ENCODE measurements at regions not wholly inside any gene's neighbourhood (a gene's known extent, or its start where the extent isn't known, plus 50 kb on each side); places are given as distances from the start of the nearest gene placed in this dataset.

DNA sequence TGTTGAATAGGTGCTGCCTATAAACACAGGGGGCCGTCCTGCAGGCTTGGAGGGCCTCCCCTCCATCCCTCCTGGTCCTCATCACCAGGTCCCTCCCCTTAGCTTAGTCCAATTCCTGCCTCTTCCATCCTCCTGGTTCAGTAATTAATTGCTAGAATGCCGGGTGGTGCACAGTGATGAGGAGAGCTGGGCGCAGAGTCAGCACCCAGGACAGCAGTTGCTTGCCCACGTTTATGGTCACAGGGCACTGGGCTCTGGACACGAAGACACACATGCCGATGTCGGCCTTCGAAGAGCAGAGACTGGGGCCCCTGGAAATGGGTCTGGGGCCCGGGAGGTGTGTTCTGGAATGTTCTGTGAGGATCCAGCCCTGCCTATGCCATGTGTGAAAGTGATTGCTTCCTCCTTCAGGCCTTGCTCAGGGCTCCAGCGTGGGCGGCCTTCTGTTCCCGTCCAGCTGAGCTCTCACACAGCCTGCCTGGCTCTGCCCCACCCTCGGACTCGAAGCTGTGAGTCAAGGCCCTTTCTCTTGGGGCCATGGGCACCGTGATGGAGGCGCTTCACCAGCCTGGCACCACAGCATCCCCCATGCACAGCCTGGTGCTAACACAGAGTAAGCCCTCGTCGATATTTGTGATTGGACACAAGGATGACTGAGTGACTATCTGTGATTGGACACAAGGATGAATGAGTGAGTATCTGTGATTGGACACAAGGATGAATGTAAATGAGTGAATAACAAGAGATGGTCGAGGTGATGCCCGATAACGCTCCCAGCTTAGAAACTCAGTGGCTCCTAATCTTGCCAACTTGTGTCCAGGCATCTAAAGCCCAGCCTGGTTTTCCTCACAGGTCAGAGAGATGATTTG lies 884.7 kb downstream of the BRD1 start:
- TF ChIP-seq POLR2A (IDR thresholded peaks at IDR 0.05), result no peak
- TF ChIP-seq EP300 (IDR thresholded peaks at IDR 0.05), result no peak
- peak in 1 of 2 donors; percentile 21 for DNase-seq
- no peak overlapping the region for H3K4me3 ChIP-seq
- no peak overlapping the region for H3K27ac ChIP-seq
- intact Hi-C loops (cut with DNase I; ENCODE audit: low total_unique reads), result no loop called here
- 62 to 82% (median 71%) methylated on average over 9 to 21 of the region's 21 CpGs for WGBS, 5 donors
- no peaks in the 10 kb centered on the region for H3K36me3 ChIP-seq
- H3K27me3 ChIP-seq, result peaks cover 0 to 39% (median 0%) of the 10 kb centered on the region in 3 donors
- no peaks in the 10 kb centered on the region for H3K4me1 ChIP-seq
- H3K9me3 ChIP-seq, result peaks cover 0 to 6% (median 0%) of the 10 kb centered on the region in 4 donors

DNA sequence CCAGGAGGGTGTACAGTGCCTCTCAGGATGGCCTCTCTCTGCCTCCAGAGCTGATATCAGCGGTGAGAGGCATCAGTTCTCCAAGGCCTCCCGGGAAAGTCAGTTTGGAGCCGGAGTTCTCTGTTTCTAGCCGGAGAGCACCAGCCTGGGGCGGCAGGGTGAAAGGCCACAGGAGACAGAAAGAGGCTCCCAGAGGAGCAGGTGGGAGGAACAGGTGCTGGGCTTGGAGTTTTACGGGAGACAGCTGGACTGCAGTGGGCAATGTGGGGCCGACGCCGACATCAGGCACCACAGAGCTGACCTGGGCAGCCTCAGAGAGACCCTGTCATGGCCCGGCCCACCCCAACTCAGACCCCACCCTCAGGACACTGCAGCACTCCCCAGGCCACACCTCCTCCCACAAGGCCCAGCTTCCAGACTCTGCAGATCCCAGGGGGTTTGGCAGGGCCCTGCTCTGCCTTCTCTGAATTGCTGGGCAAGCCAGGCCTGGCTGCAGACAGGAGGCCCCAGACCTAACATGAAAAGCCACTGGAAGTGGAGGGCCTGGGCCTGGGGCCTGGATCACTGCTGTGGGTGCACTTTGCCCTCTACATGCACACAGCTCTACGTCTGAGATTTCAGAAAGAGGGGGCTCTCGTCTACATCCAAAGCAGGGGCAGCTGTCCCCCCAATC lies 885.6 kb downstream of the BRD1 start:
- DNase-seq, result peak in 1 of 2 donors; percentile 18
- Histone ChIP-seq H3K27me3 (peaks cover 0 to 47% (median 0%) of the 10 kb centered on the region in 3 donors), H3K27ac (no peak overlapping the region), H3K36me3 (no peaks in the 10 kb centered on the region), H3K4me3 (no peak overlapping the region), H3K9me3 (peaks cover 0 to 6% (median 0%) of the 10 kb centered on the region in 4 donors), H3K4me1 (no peaks in the 10 kb centered on the region)
- 71 to 87% (median 79%) methylated on average over 10 to 12 of the region's 12 CpGs for WGBS, 5 donors
- intact Hi-C loops (cut with DNase I; ENCODE audit: low total_unique reads), result no loop called here
- TF ChIP-seq, protein P1, sequence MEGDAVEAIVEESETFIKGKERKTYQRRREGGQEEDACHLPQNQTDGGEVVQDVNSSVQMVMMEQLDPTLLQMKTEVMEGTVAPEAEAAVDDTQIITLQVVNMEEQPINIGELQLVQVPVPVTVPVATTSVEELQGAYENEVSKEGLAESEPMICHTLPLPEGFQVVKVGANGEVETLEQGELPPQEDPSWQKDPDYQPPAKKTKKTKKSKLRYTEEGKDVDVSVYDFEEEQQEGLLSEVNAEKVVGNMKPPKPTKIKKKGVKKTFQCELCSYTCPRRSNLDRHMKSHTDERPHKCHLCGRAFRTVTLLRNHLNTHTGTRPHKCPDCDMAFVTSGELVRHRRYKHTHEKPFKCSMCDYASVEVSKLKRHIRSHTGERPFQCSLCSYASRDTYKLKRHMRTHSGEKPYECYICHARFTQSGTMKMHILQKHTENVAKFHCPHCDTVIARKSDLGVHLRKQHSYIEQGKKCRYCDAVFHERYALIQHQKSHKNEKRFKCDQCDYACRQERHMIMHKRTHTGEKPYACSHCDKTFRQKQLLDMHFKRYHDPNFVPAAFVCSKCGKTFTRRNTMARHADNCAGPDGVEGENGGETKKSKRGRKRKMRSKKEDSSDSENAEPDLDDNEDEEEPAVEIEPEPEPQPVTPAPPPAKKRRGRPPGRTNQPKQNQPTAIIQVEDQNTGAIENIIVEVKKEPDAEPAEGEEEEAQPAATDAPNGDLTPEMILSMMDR (IDR thresholded peaks at IDR 0.05), result no peak
- TF ChIP-seq POLR2A (IDR thresholded peaks at IDR 0.05) (no peak), EP300 (IDR thresholded peaks at IDR 0.05) (no peak), POLR2AphosphoS5 (IDR thresholded peaks at IDR 0.05) (no peak)

DNA sequence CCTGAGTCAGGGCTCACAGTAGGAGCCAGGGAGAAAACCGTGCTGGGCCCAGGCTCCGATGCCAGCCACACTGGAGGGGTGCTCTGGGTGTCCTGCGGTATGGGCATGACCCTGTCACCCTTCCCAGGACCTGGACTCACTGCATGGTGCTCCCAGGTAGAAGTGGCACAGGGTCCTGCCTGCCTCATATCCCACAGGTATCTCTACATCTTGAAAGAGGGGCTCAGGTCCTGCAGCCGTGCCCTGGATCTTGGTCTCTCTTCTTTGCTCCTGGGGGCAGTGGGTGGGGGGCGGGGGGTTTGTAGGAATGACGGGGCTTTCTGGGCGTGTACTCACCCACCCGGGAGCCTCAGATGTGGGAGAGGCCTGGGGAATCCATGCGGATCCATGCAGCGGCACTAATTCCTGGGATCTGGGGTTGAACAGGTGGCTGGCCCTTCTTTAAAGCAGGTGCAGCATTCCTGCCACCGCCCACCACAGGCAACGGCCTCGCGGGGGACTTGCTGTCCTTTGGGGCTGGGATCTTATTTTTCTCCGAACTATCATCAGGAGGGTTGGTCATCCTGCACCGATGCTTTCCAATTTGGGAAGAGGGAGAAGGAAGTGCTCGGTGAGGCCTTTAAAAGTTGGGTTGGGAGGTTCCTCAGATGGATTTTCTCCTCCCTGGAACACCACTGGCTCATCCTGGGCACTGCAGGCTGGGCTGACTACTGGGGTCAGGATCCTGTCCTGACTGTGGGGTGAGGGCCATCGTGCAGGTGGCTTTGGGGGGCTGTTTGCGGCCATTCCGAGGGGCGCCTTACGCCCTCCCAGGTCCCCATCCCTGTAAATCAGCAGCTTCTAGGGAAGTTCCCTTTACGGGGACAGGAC lies 886.4 kb downstream of the BRD1 start:
- intact Hi-C loops (cut with DNase I; ENCODE audit: low total_unique reads), result no loop called here
- peaks cover 0 to 47% (median 0%) of the 10 kb centered on the region in 3 donors for H3K27me3 ChIP-seq
- H3K4me3 ChIP-seq, result no peak overlapping the region
- TF ChIP-seq, protein P1 (IDR thresholded peaks at IDR 0.05), result no peak
- TF ChIP-seq POLR2AphosphoS5 (IDR thresholded peaks at IDR 0.05) (no peak), EP300 (IDR thresholded peaks at IDR 0.05) (no peak), POLR2A (IDR thresholded peaks at IDR 0.05) (no peak)
- WGBS, 5 donors, result 65 to 76% (median 71%) methylated on average over 16 to 23 of the region's 23 CpGs
- H3K4me1 ChIP-seq, result no peaks in the 10 kb centered on the region
- no peaks in the 10 kb centered on the region for H3K36me3 ChIP-seq
- peaks cover 0 to 12% (median 4%) of the 10 kb centered on the region in 4 donors for H3K9me3 ChIP-seq
- no peak overlapping the region for H3K27ac ChIP-seq
- DNase-seq, result peak in 1 of 2 donors; percentile 16

DNA sequence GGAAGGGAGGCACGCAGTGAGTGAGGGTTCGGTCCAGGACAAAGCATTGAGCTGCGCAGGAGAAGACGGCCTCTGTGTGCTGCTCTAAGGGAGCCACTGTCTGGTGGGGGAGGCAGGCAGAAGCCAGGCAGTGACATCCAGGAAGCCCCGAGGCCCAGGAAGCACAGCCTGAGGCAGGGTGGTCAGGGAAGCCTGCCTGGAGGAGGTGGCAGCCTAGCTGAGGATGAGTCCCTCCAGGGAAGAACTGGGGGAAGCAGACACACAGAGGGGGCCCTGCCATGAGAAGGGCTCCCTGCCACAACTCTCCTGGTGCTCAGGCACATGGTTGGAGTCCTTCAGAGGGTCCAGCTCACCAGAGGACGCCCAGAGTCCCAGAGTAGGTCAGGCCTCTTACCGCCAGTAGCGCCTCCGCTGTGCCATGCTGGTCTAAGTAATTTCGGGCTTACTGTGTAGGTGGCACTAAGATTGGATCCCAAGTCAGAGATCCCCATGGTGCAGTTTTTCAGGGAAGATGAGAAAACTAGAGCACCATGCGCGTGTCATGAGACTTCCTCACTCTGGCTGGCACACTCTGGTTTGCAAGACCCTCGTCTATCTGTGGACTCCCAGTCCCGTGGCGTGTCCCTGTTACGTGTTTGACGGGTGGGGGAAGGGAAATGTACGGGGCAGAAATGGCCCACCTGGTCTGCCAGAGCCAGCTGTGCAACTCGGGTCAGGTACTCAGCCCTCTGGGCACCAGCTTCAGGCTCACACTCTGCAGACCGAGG lies 887.2 kb downstream of the BRD1 start:
- TF ChIP-seq POLR2AphosphoS5 (IDR thresholded peaks at IDR 0.05) (no peak), EP300 (IDR thresholded peaks at IDR 0.05) (no peak)
- no peaks in the 10 kb centered on the region for H3K36me3 ChIP-seq
- no peaks in the 10 kb centered on the region for H3K4me1 ChIP-seq
- H3K4me3 ChIP-seq, result no peak overlapping the region
- peaks cover 0 to 47% (median 0%) of the 10 kb centered on the region in 3 donors for H3K27me3 ChIP-seq
- intact Hi-C loops (cut with DNase I; ENCODE audit: low total_unique reads), result no loop called here
- no peak overlapping the region for H3K27ac ChIP-seq
- peak in 1 of 2 donors; percentile 21 for DNase-seq
- WGBS, 5 donors, result 70 to 79% (median 78%) methylated on average over 14 to 20 of the region's 20 CpGs
- H3K9me3 ChIP-seq, result peaks cover 0 to 14% (median 8%) of the 10 kb centered on the region in 4 donors
